ENCODE measurements at regions not wholly inside any gene's neighbourhood (a gene's known extent, or its start where the extent isn't known, plus 50 kb on each side); places are given as distances from the start of the nearest gene placed in this dataset.
"Not testable (repeated sequence)": the region's sequence is repeated elsewhere in the genome, so short reads cannot be mapped to it uniquely, and the experiment has no call there.

GRCh38 chr2:35858216-35858615 is 497.4 kb upstream of the CRIM1 start:
- ATAC-seq: no peak
- H3K4me1 Mint-ChIP-seq: no peaks in the 10 kb centered on the region
- no peak overlapping the region for H3K27ac Mint-ChIP-seq
- H3K9me3 Mint-ChIP-seq: no peaks in the 10 kb centered on the region
- H3K36me3 Mint-ChIP-seq (ENCODE audit: low read depth): no peaks in the 10 kb centered on the region
- H3K27me3 Mint-ChIP-seq: peaks cover 4% of the 10 kb centered on the region
- no peak overlapping the region for H3K4me3 Mint-ChIP-seq
- no peak for DNase-seq

- Mint-ChIP-seq H3K4me1 (no peaks in the 10 kb centered on the region), H3K36me3 (ENCODE audit: low read depth) (no peaks in the 10 kb centered on the region), H3K27me3 (peaks cover 4% of the 10 kb centered on the region), H3K27ac (no peak overlapping the region), H3K9me3 (no peaks in the 10 kb centered on the region), H3K4me3 (no peak overlapping the region)
- DNase-seq (no peak), ATAC-seq (no peak)
These were observed 498.1 kb upstream of the CRIM1 start for GRCh38 chr2:35857498-35857897.

GRCh38 chr2:35831385-35831784 is 524.2 kb upstream of the CRIM1 start:
- Mint-ChIP-seq H3K36me3 (ENCODE audit: low read depth) (no peaks in the 10 kb centered on the region), H3K9me3 (no peaks in the 10 kb centered on the region), H3K27ac (no peak overlapping the region), H3K4me1 (no peaks in the 10 kb centered on the region), H3K27me3 (peaks cover 3% of the 10 kb centered on the region), H3K4me3 (no peak overlapping the region)
- DNase-seq: no peak
- no peak for ATAC-seq

- H3K9me3 Mint-ChIP-seq: no peaks in the 10 kb centered on the region
- ATAC-seq (no peak), DNase-seq (no peak)
- H3K36me3 Mint-ChIP-seq (ENCODE audit: low read depth): no peaks in the 10 kb centered on the region
- peaks cover 3% of the 10 kb centered on the region for H3K27me3 Mint-ChIP-seq
- no peak overlapping the region for H3K4me3 Mint-ChIP-seq
- H3K4me1 Mint-ChIP-seq: no peaks in the 10 kb centered on the region
- H3K27ac Mint-ChIP-seq: no peak overlapping the region
These were observed 524.7 kb upstream of the CRIM1 start for GRCh38 chr2:35830833-35831232.

GRCh38 chr2:35827086-35827485 is 528.5 kb upstream of the CRIM1 start:
- no peak for ATAC-seq
- peaks cover 7% of the 10 kb centered on the region for H3K27me3 Mint-ChIP-seq

GRCh38 chr2:35822716-35823115 is 532.9 kb upstream of the CRIM1 start:
- Mint-ChIP-seq H3K9me3 (no peaks in the 10 kb centered on the region), H3K27me3 (peaks cover 10% of the 10 kb centered on the region), H3K4me1 (no peaks in the 10 kb centered on the region), H3K36me3 (ENCODE audit: low read depth) (no peaks in the 10 kb centered on the region), H3K27ac (no peak overlapping the region), H3K4me3 (no peak overlapping the region)
- DNase-seq (no peak), ATAC-seq (no peak)

More at GRCh38 chr2:35827086-35827485, 528.5 kb upstream of the CRIM1 start:
- Mint-ChIP-seq H3K4me3 (no peak overlapping the region), H3K27ac (no peak overlapping the region), H3K36me3 (ENCODE audit: low read depth) (no peaks in the 10 kb centered on the region), H3K4me1 (no peaks in the 10 kb centered on the region), H3K9me3 (no peaks in the 10 kb centered on the region)
- no peak for DNase-seq

- DNase-seq (no peak), ATAC-seq (no peak)
- peaks cover 10% of the 10 kb centered on the region for H3K27me3 Mint-ChIP-seq
- H3K9me3 Mint-ChIP-seq: no peaks in the 10 kb centered on the region
- H3K36me3 Mint-ChIP-seq (ENCODE audit: low read depth): no peaks in the 10 kb centered on the region
- no peaks in the 10 kb centered on the region for H3K4me1 Mint-ChIP-seq
- H3K4me3 Mint-ChIP-seq: no peak overlapping the region
- H3K27ac Mint-ChIP-seq: no peak overlapping the region
These were observed 533.9 kb upstream of the CRIM1 start for GRCh38 chr2:35821675-35822074.

- no peak for ATAC-seq
These were observed 535.2 kb upstream of the CRIM1 start for GRCh38 chr2:35820391-35820790.

GRCh38 chr2:35819033-35819432 is 536.5 kb upstream of the CRIM1 start:
- no peaks in the 10 kb centered on the region for H3K9me3 Mint-ChIP-seq

More at GRCh38 chr2:35820391-35820790, 535.2 kb upstream of the CRIM1 start:
- Mint-ChIP-seq H3K9me3 (no peaks in the 10 kb centered on the region), H3K27ac (no peak overlapping the region), H3K4me1 (no peaks in the 10 kb centered on the region), H3K36me3 (ENCODE audit: low read depth) (no peaks in the 10 kb centered on the region), H3K27me3 (peaks cover 6% of the 10 kb centered on the region), H3K4me3 (no peak overlapping the region)
- no peak for DNase-seq

GRCh38 chr2:35818359-35818758 is 537.2 kb upstream of the CRIM1 start:
- H3K4me3 Mint-ChIP-seq; H3K9me3 Mint-ChIP-seq; ATAC-seq; H3K36me3 Mint-ChIP-seq (ENCODE audit: low read depth); H3K27ac Mint-ChIP-seq; DNase-seq; H3K27me3 Mint-ChIP-seq; H3K4me1 Mint-ChIP-seq: not testable (repeated sequence)

More at GRCh38 chr2:35819033-35819432, 536.5 kb upstream of the CRIM1 start:
- DNase-seq (no peak), ATAC-seq (no peak)
- peaks cover 6% of the 10 kb centered on the region for H3K27me3 Mint-ChIP-seq
- no peaks in the 10 kb centered on the region for H3K4me1 Mint-ChIP-seq
- no peaks in the 10 kb centered on the region for H3K36me3 Mint-ChIP-seq (ENCODE audit: low read depth)
- no peak overlapping the region for H3K27ac Mint-ChIP-seq
- H3K4me3 Mint-ChIP-seq: no peak overlapping the region

GRCh38 chr2:35814597-35814996 is 541.0 kb upstream of the CRIM1 start:
- not testable (repeated sequence) for H3K9me3 Mint-ChIP-seq; H3K4me3 Mint-ChIP-seq; H3K27me3 Mint-ChIP-seq; H3K36me3 Mint-ChIP-seq (ENCODE audit: low read depth); H3K27ac Mint-ChIP-seq; H3K4me1 Mint-ChIP-seq; ATAC-seq; DNase-seq

- Mint-ChIP-seq H3K4me3 (no peak overlapping the region), H3K27me3 (no peaks in the 10 kb centered on the region), H3K4me1 (no peaks in the 10 kb centered on the region), H3K36me3 (ENCODE audit: low read depth) (no peaks in the 10 kb centered on the region), H3K27ac (no peak overlapping the region), H3K9me3 (peaks cover 6% of the 10 kb centered on the region)
- DNase-seq (no peak), ATAC-seq (no peak)
These were observed 552.5 kb upstream of the CRIM1 start for GRCh38 chr2:35803126-35803525.

- Mint-ChIP-seq H3K9me3 (no peaks in the 10 kb centered on the region), H3K27me3 (no peaks in the 10 kb centered on the region), H3K27ac (no peak overlapping the region), H3K36me3 (ENCODE audit: low read depth) (no peaks in the 10 kb centered on the region), H3K4me3 (no peak overlapping the region), H3K4me1 (no peaks in the 10 kb centered on the region)
- no peak for DNase-seq
- ATAC-seq: no peak
These were observed 560.7 kb upstream of the CRIM1 start for GRCh38 chr2:35794796-35795450.

GRCh38 chr2:35790292-35790691 is 565.3 kb upstream of the CRIM1 start:
- ATAC-seq: no peak
- no peaks in the 10 kb centered on the region for H3K36me3 Mint-ChIP-seq (ENCODE audit: low read depth)
- no peaks in the 10 kb centered on the region for H3K4me1 Mint-ChIP-seq
- no peak for DNase-seq
- peaks cover 3% of the 10 kb centered on the region for H3K9me3 Mint-ChIP-seq
- H3K27ac Mint-ChIP-seq: no peak overlapping the region
- no peaks in the 10 kb centered on the region for H3K27me3 Mint-ChIP-seq
- no peak overlapping the region for H3K4me3 Mint-ChIP-seq

GRCh38 chr2:35788543-35788942 is 567.0 kb upstream of the CRIM1 start:
- Mint-ChIP-seq H3K27me3 (no peaks in the 10 kb centered on the region), H3K36me3 (ENCODE audit: low read depth) (no peaks in the 10 kb centered on the region), H3K9me3 (peaks cover 3% of the 10 kb centered on the region), H3K4me3 (no peak overlapping the region), H3K27ac (no peak overlapping the region), H3K4me1 (no peaks in the 10 kb centered on the region)
- ATAC-seq (no peak), DNase-seq (no peak)
